K562 (cell line): ENCODE measurements at regions not wholly inside any gene's neighbourhood (a gene's known extent, or its start where the extent isn't known, plus 50 kb on each side); places are given as distances from the start of the nearest gene placed in this dataset.

Experiments
- BCL6 ChIP-seq: fragments of 250-450 bp; sonication (Bioruptor Pico); IDR thresholded peaks from 2 replicates; pipeline ENCODE4 v1.4.0; 2020
- CC2D1A ChIP-seq: fragments of 450-650 bp; IDR thresholded peaks from 2 replicates; pipeline ENCODE4 v1.6.1; 2017; ENCODE audit warnings: mild to moderate bottlenecking
- FOXJ2 ChIP-seq: fragments of 200-800 bp; sonication (Bioruptor generic); IDR thresholded peaks from 2 replicates; pipeline ENCODE4 v1.6.1; 2016; ENCODE audit warnings: missing genetic modification characterization, missing compliant biosample characterization
- HDAC2 ChIP-seq: fragments of 450-650 bp; IDR thresholded peaks from 2 replicates; pipeline ENCODE4 v1.6.1; 2016; ENCODE audit warnings: mild to moderate bottlenecking
- NRF1 ChIP-seq, 2 experiments: fragments of 450-650 bp; IDR thresholded peaks in 1 of 2; conservative IDR thresholded peaks in 1 of 2; 2 replicates each; pipeline ENCODE4 v1.6.1; 2014; ENCODE audit warnings: mild to moderate bottlenecking in 2 of 2
- RCOR1 ChIP-seq, 2 experiments: IDR thresholded peaks; 2 replicates each; pipeline ENCODE4 v1.6.1; 2012; ENCODE audit warnings: low read depth in 2 of 2, low read length in 2 of 2, borderline replicate concordance in 1 of 2, improper control_type of control experiment in 1 of 2
- RFX5 ChIP-seq: IDR thresholded peaks from 2 replicates; pipeline ENCODE4 v1.6.1; 2011; ENCODE audit warnings: low read depth, mild to moderate bottlenecking, improper control_type of control experiment, low read length
- STAT5A ChIP-seq: IDR thresholded peaks from 2 replicates; pipeline ENCODE4 v1.6.1; 2012; ENCODE audit warnings: low read length, inconsistent platforms, borderline replicate concordance
- UBTF ChIP-seq, 2 experiments: IDR thresholded peaks; 2 replicates each; pipeline ENCODE4 v1.6.1; 2012; ENCODE audit warnings: improper control_type of control experiment in 2 of 2, low read depth in 2 of 2, low read length in 2 of 2, borderline replicate concordance in 1 of 2
- ZNF280A ChIP-seq: fragments of 450-650 bp; IDR thresholded peaks from 2 replicates; pipeline ENCODE4 v1.6.1; 2018; ENCODE audit warnings: mild to moderate bottlenecking, low read depth; ENCODE audit not compliant: partially characterized antibody

- TF ChIP-seq RFX5 (no peak), FOXJ2 (tag) (no peak), HDAC2 (no peak), BCL6 (no peak), CC2D1A (no peak), ZNF280A (no peak), NRF1 (conservative IDR thresholded peaks at IDR 0.05 in 1 of 2, IDR thresholded peaks at IDR 0.05 in 1 of 2) (no peak), RCOR1 (IDR thresholded peaks at IDR 0.05; ENCODE audit: borderline replicate concordance in 1 of 2, low read depth in 2 of 2, low read length in 2 of 2) (no peak), UBTF (IDR thresholded peaks at IDR 0.05; ENCODE audit: borderline replicate concordance in 1 of 2, low read depth in 2 of 2, low read length in 2 of 2) (no peak), STAT5A (no peak)
These were observed 149.0 kb upstream of the RMST start (continued) for GRCh38 chr12:97313471-97314190.
